AG09319 (cell line): ENCODE measurements at regions not wholly inside any gene's neighbourhood (a gene's known extent, or its start where the extent isn't known, plus 50 kb on each side); places are given as distances from the start of the nearest gene placed in this dataset.

Source experiments
- DNase-seq: peaks from one replicate; pipeline ENCODE4 v3.0.0-alpha.2; 2010; ENCODE audit warnings: low read depth; ENCODE audit errors: extremely low read depth
- TF ChIP-seq, protein P1 (sequence below): IDR thresholded peaks from 2 replicates; pipeline ENCODE4 v1.5.1; 2011; ENCODE audit warnings: low read depth, mild to moderate bottlenecking, inconsistent platforms, low read length, moderate library complexity

DNA sequence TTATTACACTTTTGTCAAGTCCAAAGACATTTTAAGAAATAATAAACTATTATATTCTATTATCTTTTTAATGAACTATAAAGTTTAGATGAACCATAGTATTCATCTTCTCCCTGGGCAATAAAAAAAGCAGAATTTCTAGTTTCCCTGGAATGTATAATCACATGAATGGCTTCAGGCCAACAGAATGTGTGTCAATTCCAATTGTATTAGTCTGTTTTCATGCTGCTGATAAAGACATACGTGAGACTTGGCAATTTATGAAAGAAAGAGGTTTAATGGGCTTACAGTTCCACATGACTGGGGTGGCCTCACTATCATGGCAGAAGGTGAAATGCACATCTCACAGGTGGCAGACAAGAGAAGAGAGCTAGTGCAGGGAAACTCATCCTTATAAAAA, 70.7 kb upstream of the ANXA10 start:
- TF ChIP-seq, protein P1, sequence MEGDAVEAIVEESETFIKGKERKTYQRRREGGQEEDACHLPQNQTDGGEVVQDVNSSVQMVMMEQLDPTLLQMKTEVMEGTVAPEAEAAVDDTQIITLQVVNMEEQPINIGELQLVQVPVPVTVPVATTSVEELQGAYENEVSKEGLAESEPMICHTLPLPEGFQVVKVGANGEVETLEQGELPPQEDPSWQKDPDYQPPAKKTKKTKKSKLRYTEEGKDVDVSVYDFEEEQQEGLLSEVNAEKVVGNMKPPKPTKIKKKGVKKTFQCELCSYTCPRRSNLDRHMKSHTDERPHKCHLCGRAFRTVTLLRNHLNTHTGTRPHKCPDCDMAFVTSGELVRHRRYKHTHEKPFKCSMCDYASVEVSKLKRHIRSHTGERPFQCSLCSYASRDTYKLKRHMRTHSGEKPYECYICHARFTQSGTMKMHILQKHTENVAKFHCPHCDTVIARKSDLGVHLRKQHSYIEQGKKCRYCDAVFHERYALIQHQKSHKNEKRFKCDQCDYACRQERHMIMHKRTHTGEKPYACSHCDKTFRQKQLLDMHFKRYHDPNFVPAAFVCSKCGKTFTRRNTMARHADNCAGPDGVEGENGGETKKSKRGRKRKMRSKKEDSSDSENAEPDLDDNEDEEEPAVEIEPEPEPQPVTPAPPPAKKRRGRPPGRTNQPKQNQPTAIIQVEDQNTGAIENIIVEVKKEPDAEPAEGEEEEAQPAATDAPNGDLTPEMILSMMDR: no peak
- DNase-seq: no peak

DNA sequence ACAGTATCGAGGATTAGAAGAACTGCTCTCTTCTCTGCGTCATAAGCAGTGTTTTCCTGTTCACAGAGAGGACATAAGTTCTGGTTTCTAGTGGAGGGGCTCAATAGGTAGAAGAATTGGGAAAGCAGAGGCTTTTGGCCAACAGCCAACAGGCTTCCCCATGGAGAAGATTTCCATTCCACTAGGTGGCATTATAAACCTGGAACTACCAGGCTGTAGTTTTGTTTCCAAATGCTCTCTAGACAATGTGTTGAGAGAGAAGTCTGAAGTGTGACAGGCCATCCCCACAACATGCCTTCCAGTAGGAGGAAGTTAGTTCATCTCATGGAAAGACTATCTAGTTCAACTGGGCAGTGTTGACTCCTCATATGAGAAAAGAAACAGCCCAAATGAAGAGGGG, 63.8 kb upstream of the ANXA10 start:
- TF ChIP-seq, protein P1: no peak; the same call in 1 of the 2 replicates
- DNase-seq: no peak

- DNase-seq: no peak
- TF ChIP-seq, protein P1: no peak
Observed at GRCh38 chr4:168028970-168029597, 63.3 kb upstream of the ANXA10 start.

DNA sequence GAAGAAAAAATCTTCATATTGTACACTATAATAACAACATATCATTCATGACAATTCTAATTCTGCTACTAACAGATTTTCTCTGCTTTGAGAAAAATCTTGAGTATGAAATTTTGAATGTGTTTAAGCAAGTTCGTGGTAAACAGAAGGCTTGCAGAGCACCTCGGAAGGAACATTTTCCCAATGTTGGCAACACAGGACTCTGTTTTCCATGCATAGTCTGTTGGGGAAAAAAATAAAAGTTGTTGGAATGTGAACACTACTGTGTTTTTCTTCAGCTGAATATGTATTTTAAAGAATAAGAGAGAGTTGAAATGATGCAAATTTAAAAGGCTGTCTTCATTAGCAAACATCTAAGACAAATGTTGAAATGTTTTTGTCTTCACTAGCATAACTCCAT, 54.7 kb upstream of the ANXA10 start:
- DNase-seq: no peak
- TF ChIP-seq, protein P1: no peak

DNA sequence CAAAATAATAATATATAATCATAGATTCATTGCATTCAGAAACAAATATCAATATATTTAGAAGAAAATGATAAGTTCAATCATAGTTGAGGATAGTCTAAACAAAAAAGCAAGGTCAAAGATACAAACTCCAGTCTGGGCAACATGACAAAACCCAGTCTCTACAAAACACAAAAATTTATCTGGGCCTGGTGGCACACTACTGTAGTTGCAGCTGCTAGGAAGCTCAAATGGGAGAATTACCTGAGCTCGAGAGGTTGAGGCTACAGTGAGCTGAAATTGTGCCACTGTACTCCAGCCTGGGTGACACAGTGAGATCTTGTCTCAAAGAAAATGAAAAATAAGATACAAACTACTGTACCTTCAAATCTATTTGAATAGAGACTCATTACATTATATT, 52.7 kb upstream of the ANXA10 start:
- no peak for DNase-seq

More for the DNA sequence above, 52.7 kb upstream of the ANXA10 start:
- TF ChIP-seq, protein P1: no peak
